CD4-positive, alpha-beta T cell treated with Interleukin-21 for 1 hour (primary cell): ENCODE measurements at regions not wholly inside any gene's neighbourhood (a gene's known extent, or its start where the extent isn't known, plus 50 kb on each side); places are given as distances from the start of the nearest gene placed in this dataset.
"Not testable (repeated sequence)": the region's sequence is repeated elsewhere in the genome, so short reads cannot be mapped to it uniquely, and the experiment has no call there.

Experiments used
- DNase-seq: peaks from one replicate; pipeline ENCODE4 v3.0.0-alpha.2; 2020

- DNase-seq, result no peak
These were observed 89.8 kb upstream of the CCDC71L start for GRCh38 chr7:106750773-106751172.

- DNase-seq, result no peak
These were observed 91.4 kb upstream of the CCDC71L start for GRCh38 chr7:106752367-106752766.

DNA sequence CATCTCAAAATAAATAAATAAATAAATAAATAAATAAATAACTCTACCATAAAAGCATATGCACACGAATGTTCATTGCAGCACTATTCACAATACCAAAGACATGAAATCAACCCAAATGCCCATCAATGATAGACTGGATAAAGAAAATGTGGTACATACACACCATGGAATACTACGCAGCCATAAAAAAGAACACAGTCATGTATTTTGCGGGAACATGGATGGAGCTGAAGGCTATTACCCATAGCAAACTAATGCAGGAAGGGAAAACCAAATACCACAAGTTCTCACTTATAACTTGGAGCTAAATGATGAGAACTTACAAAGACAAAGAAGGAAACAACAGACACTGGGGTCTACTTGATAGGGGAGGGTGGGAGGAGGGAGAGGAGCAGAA is 94.1 kb upstream of the CCDC71L start:
- DNase-seq, result not testable (repeated sequence)

GRCh38 chr7:106755641-106756040 is 94.7 kb upstream of the CCDC71L start:
- no peak for DNase-seq

DNA sequence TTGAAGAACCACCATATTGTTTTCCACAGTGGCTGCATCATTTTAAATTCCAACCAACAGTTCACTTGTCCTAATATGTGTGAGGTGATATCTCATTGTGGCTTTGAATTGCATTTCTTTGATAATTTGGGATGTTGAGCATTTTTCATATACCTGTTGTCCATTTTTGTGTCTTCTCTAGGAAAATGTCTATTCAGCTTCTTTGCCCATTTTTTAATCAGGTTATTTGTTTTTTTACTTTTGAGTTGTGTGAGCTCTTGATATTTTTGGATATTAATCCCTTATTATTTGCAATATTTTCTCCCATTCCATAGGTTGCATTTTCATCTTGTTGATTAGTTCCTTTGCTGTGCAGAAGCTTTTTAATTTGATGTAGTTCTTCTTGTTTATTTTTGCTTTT is 95.1 kb upstream of the CCDC71L start:
- no peak for DNase-seq

GRCh38 chr7:106756884-106757283 is 95.9 kb upstream of the CCDC71L start:
- no peak for DNase-seq

DNA sequence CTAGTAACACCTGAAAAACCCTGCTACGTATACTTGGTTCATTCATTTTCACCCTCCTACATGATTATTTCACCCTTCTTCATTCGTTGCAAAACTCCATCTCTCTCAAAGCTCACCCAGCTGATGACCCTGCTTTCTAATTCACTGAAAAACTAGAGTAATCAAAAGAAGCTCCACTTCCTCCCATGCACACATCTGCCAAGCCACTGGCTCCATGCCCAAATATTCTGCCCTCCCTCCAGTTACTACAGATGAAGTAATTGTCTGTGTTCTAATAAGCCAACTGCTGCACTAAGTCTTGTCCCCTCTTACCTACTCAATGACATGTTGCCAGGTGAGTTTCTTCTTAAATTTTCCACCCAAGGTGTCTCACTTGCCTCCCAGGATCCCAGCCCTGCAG is 96.9 kb upstream of the CCDC71L start:
- DNase-seq, result no peak

DNA sequence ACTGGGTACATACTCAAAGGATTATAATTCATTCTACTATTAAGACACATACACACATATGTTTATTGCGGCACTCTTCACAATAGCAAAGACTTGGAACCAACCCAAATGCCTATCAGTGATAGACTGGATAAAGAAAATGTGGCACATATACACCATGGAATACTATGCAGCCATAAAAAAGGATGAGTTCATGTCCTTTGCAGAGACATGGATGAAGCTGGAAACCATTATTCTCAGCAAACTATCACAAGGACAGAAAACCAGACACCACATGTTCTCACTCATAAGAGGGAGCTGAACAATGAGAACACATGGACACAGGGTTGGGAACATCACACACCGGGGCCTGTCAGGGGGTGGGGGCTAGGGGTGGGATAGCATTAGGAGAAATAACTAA is 101.9 kb upstream of the CCDC71L start:
- not testable (repeated sequence) for DNase-seq

GRCh38 chr7:106763717-106764116 is 101.4 kb upstream of the PIK3CG start:
- no peak for DNase-seq

DNA sequence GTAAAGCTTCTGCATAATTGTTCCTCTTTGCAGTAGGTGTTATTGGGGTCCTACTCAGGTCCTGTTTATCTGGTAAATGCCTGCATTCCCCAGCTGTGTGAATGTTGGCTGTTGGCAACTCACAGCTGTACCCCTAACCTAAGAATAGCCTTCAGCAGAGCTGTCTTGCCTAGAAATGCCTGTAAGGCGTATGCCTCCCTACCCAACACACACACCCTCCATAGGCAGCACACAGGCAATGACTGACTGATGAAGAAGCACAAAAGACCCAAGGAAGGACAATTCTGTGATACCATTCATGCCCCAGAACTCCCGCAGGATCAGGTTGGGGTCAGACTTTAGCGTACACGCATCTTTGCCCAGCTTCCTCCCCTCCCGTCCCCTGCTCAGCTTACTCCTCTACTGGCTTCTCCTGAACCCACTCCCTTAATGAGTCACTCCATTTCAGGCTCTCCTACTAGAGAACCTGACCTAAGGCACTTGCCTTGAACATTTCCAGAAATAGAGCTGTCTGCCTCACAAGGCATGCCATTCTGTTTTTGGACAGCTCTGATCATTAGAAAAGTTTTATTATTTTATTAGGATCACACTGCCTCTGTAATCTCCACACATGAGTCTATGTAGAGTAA is 99.2 kb upstream of the PIK3CG start:
- DNase-seq, result no peak

GRCh38 chr7:106766551-106766950 is 98.5 kb upstream of the PIK3CG start:
- no peak for DNase-seq

GRCh38 chr7:106767078-106767477 is 98.0 kb upstream of the PIK3CG start:
- DNase-seq, result no peak

DNA sequence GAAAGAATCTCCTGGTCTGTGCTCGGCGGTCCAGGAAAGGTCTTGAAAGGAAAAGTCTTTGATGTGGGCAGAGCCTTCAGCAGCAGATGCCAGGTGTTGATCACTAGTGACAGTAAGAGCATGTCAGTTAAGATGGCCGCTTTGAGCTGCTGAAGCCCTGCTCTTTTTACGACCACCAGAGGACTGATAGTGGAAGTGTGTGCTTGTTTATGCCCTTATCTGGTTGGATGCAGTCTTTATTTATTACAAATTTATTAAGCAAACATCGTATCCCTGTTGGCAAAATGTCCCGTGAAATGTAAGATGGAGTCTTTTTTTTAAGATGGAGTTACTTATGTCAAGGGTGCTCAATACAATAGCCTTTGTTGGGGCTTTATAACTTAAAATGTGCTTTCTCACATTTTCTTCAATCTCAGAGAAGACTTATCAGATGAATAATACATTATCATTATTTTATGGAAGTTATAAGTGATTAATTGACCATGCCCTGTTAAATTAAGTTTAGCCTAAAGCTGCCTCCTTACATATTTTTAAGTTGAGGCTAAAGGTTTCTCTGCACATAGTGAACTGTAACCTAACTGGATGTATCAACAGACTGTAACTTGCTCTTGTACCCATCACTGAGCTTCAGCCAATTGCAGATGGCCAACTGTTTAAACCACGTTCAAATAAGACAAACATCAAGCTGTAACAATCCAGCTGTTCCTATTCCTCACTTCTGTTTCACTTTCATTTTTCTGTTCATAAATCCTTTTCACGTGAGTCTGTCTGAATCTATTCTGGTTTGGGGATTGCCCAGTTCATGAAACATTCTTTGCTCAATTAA is 97.4 kb upstream of the PIK3CG start:
- peak; percentile 33 for DNase-seq

- DNase-seq, result peak; percentile 15
These were observed 96.7 kb upstream of the PIK3CG start for GRCh38 chr7:106768324-106768751.

- DNase-seq, result no peak
These were observed 94.9 kb upstream of the PIK3CG start for GRCh38 chr7:106770191-106770590.

DNA sequence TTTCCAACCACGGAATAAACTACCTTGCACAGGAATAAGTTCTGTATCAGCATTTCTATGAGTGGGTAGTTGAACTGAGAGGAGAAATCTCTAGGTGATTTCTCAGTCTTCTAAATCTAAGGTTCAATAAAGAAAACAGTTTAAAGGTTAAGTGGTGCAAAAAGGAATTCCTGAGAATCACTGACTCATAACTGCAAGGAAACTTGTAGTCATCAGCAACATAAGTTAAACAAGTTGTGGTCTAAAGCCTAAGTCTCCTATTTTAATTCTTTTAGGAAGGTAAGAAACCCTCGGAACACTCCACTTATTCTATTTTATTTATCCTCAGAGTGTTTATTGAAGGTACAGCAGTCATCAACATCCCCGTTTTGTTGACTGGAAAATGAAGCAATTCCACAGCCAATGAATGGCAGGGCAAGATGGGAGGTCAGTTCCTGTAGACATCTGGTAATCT is 92.4 kb upstream of the PIK3CG start:
- DNase-seq, result no peak

DNA sequence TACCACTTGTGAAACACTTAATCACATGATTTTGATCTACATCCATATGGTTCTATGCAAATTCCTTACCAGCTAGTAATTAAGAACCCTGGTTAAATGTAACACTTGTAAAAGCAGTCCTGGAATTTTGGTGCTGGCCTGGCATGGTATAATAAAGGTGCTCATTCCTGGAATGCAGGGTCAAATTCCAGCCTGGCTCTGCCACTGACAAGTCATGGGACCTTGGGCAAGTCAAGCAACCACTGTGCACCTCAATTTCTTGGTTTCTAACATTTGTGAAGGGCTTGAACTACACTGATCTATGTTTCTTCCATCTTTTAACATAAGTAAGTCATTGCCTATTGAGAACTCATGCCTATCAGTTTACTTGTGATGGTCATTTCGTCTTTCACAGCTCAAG is 91.9 kb upstream of the PIK3CG start:
- no peak for DNase-seq

- DNase-seq, result no peak
These were observed 91.4 kb upstream of the PIK3CG start for GRCh38 chr7:106773721-106774120.

DNA sequence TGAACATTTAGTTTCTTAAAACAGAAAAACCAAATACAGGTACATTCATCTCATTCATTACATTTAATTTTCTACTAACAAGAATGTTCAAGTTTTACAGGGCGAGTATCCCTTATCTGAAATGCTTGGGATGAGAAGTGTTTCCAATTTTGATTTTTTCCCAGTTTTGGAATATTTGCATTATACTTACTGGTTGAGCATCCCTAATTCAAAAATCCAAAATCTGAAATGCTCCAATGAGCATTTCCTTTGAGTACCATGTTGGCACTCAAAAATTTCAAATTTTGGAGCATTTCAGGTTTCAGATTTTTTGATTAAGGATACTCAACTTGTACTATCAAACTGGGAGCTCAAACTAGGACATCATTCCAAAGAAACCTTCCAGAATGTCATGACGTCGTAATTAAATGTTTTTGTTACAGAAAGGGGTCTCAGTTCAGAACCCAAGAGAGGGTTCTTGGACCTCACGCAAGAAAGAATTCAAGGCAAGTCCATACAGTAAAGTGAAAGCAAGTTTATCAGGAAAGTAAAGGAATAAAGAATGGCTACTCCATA is 90.8 kb upstream of the PIK3CG start:
- no peak for DNase-seq

- DNase-seq, result peak; percentile 18
These were observed 90.1 kb upstream of the PIK3CG start for GRCh38 chr7:106774768-106775551.

DNA sequence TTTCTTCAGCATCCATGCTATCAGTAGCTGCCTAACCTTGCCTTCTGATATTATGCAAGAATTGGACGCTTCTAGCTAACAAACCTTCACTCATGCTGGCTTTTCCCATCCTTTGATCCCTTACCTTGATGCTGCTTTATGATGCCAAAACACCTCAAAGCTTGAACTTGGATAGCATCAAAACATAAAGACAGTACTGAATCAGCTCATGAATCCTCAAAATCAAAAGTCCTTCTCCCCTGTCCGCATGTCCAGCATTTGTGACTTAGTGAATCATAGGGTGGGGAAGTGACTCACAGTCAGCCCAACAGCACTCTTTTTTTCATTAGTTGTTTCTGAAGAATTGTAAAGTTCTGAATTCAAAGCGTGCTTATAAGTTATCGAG is 89.5 kb upstream of the PIK3CG start:
- DNase-seq, result no peak

DNA sequence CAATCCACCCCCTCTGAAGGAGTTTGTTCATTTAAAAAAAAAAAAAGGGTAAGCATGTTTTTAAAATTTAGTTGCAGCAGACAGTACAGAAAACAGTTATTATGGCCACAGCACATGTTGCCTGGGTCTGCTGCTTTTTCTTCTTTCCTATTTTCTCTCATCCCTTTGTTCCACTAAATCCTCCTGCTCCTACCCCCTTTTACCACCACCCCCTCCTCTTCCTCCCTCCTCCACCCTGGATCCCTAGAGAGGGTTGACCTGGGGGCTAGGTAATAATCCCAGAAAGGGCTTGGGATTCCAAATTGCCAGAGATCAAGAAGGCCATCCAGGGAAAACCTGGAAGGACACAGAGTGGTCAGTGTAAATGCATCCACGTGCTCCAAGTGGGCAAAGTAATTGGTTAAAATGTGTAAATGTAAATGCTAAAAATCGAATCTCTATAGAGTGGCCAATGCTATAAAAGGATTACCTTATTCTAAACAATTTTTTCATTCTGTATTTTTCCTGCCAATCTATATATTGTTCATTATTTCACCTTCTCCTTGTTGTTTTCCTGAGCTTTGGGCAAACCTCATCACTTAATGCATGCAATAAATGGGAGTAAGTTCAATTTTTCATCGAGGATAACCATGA is 89.0 kb upstream of the PIK3CG start:
- DNase-seq, result no peak
